ENCODE measurements at regions not wholly inside any gene's neighbourhood (a gene's known extent, or its start where the extent isn't known, plus 50 kb on each side); places are given as distances from the start of the nearest gene placed in this dataset.

- no peak overlapping the region for H3K27ac ChIP-seq
- TF ChIP-seq CTCF (conservative IDR thresholded peaks at IDR 0.05) (no peak), ZFX (IDR thresholded peaks at IDR 0.05) (no peak)
These were observed 529.6 kb downstream of the SOX2 start for GRCh38 chr3:182241196-182241765.

- TF ChIP-seq CTCF (conservative IDR thresholded peaks at IDR 0.05) (no peak), ZFX (IDR thresholded peaks at IDR 0.05) (no peak)
- H3K27ac ChIP-seq: no peak overlapping the region
These were observed 530.2 kb downstream of the SOX2 start for GRCh38 chr3:182241766-182242488.

GRCh38 chr3:182242489-182242942 lies 530.8 kb downstream of the SOX2 start:
- H3K27ac ChIP-seq: no peak overlapping the region
- TF ChIP-seq CTCF (conservative IDR thresholded peaks at IDR 0.05) (no peak), ZFX (IDR thresholded peaks at IDR 0.05) (no peak)

- H3K27ac ChIP-seq: no peak overlapping the region
- TF ChIP-seq ZFX (IDR thresholded peaks at IDR 0.05) (no peak), CTCF (conservative IDR thresholded peaks at IDR 0.05) (no peak)
These were observed 531.9 kb downstream of the SOX2 start for GRCh38 chr3:182243625-182244024.

GRCh38 chr3:182244222-182244971 lies 532.7 kb downstream of the SOX2 start:
- H3K27ac ChIP-seq: no peak overlapping the region
- TF ChIP-seq ZFX (IDR thresholded peaks at IDR 0.05) (no peak), CTCF (conservative IDR thresholded peaks at IDR 0.05) (no peak)

- H3K27ac ChIP-seq: no peak overlapping the region
- TF ChIP-seq CTCF (conservative IDR thresholded peaks at IDR 0.05): no peak
- no peak for TF ChIP-seq ZFX (IDR thresholded peaks at IDR 0.05)
These were observed 533.3 kb downstream of the SOX2 start for GRCh38 chr3:182245059-182245458.

GRCh38 chr3:182246870-182247269 lies 535.1 kb downstream of the SOX2 start:
- H3K27ac ChIP-seq: no peak overlapping the region
- TF ChIP-seq ZFX (IDR thresholded peaks at IDR 0.05) (no peak), CTCF (conservative IDR thresholded peaks at IDR 0.05) (no peak)

Measured in C4-2B (cell line).